Ishikawa (cell line): ENCODE measurements at regions not wholly inside any gene's neighbourhood (a gene's known extent, or its start where the extent isn't known, plus 50 kb on each side); places are given as distances from the start of the nearest gene placed in this dataset.

ENCODE experiments used
- CEBPB ChIP-seq: IDR thresholded peaks from 2 replicates; pipeline ENCODE4 v1.6.1; 2012
- EP300 ChIP-seq: IDR thresholded peaks from 2 replicates; pipeline ENCODE4 v1.6.1; 2012; ENCODE audit warnings: borderline replicate concordance
- MAX ChIP-seq: IDR thresholded peaks from 2 replicates; pipeline ENCODE4 v1.6.1; 2012
- NFIC ChIP-seq: IDR thresholded peaks from 2 replicates; pipeline ENCODE4 v1.6.1; 2012
- RAD21 ChIP-seq: IDR thresholded peaks from 2 replicates; pipeline ENCODE4 v1.6.1; 2012; ENCODE audit warnings: low read depth
- REST ChIP-seq: IDR thresholded peaks from 2 replicates; pipeline ENCODE4 v1.6.1; 2012; ENCODE audit warnings: low read depth, mild to moderate bottlenecking
- TCF12 ChIP-seq: IDR thresholded peaks from 2 replicates; pipeline ENCODE4 v1.6.1; 2012; ENCODE audit warnings: low read depth
- TEAD4 ChIP-seq: IDR thresholded peaks from 2 replicates; pipeline ENCODE4 v1.6.1; 2012
- USF1 ChIP-seq: IDR thresholded peaks from 2 replicates; pipeline ENCODE4 v1.6.1; 2012
- YY1 ChIP-seq: IDR thresholded peaks from 2 replicates; pipeline ENCODE4 v1.6.1; 2012; ENCODE audit warnings: low read depth

- TF ChIP-seq EP300, result no peak
- no peak for TF ChIP-seq RAD21
- TF ChIP-seq CEBPB, result no peak
- TF ChIP-seq REST, result no peak
- TF ChIP-seq TCF12, result no peak
- TF ChIP-seq MAX, result no peak
- no peak for TF ChIP-seq YY1
- TF ChIP-seq NFIC, result no peak
- no peak for TF ChIP-seq USF1
- TF ChIP-seq TEAD4, result no peak
Measured at GRCh38 chr14:39847194-39847593, 415.0 kb upstream of the FBXO33 start.
